ENCODE measurements at regions not wholly inside any gene's neighbourhood (a gene's known extent, or its start where the extent isn't known, plus 50 kb on each side); places are given as distances from the start of the nearest gene placed in this dataset.
A peak's percentile ranks its signal among the peaks of the same experiment; 100 is the strongest.

GRCh38 chr1:220356981-220357850 lies 85.0 kb upstream of the RAB3GAP2 start:
- no peaks in the 10 kb centered on the region for H3K79me2 ChIP-seq (ENCODE audit: control insufficient read depth, insufficient read depth, low read length)

GRCh38 chr1:220353229-220354012 lies 81.2 kb upstream of the RAB3GAP2 start:
- no peak overlapping the region for H2AFZ ChIP-seq (ENCODE audit: control insufficient read depth, low read length)
- no peaks in the 10 kb centered on the region for H3K36me3 ChIP-seq (ENCODE audit: control insufficient read depth in 2 of 2, extremely low read depth in 1 of 2, insufficient read depth in 2 of 2, low read length in 2 of 2)
- H3K4me2 ChIP-seq (ENCODE audit: control insufficient read depth, extremely low read depth, insufficient read depth, low read depth, low read length) = no peak overlapping the region
- H3K27me3 ChIP-seq (ENCODE audit: control insufficient read depth, extremely low read depth, insufficient read depth, low read length) = no peaks in the 10 kb centered on the region
- no peaks in the 10 kb centered on the region for H4K20me1 ChIP-seq (ENCODE audit: control insufficient read depth, extremely low read depth, insufficient read depth, low read length)
- no peak for FAIRE-seq
- dilution Hi-C loops (cut with MboI; ENCODE audit: extremely low pct_ligation_motif_present, low sequenced_read_pairs) = no loop called here
- no peaks in the 10 kb centered on the region for H3K79me2 ChIP-seq (ENCODE audit: control insufficient read depth, insufficient read depth, low read length)
- no peaks in the 10 kb centered on the region for H3K9me1 ChIP-seq (ENCODE audit: control insufficient read depth, extremely low read depth, insufficient read depth, low read length)
- no peak overlapping the region for H3K4me3 ChIP-seq (ENCODE audit: control insufficient read depth in 2 of 3, extremely low read depth in 1 of 3, insufficient read depth in 2 of 3, low read depth in 1 of 3, low read length in 3 of 3)
- peak in 2 of 3 experiments; percentile 2 to 19 for TF ChIP-seq CTCF (optimal IDR thresholded peaks at IDR 0.05 in 1 of 3, IDR thresholded peaks at IDR 0.05 in 1 of 3, conservative IDR thresholded peaks at IDR 0.05 in 1 of 3; ENCODE audit: extremely low read depth in 1 of 3, insufficient read depth in 2 of 3, low read length in 3 of 3)
- no peak for TF ChIP-seq EZH2 (IDR thresholded peaks at IDR 0.05; ENCODE audit: low read length)
- no peak for DNase-seq (ENCODE audit: low read depth, low spot score)
- H3K27ac ChIP-seq (ENCODE audit: control insufficient read depth, insufficient read depth, low read length) = no peak overlapping the region
- H3K9ac ChIP-seq (ENCODE audit: control insufficient read depth, extremely low read depth, insufficient read depth, low read length) = no peak overlapping the region
- no peaks in the 10 kb centered on the region for H3K9me3 ChIP-seq (ENCODE audit: control insufficient read depth, low read depth, low read length)
- no peaks in the 10 kb centered on the region for H3K4me1 ChIP-seq (ENCODE audit: control insufficient read depth, extremely low read depth, insufficient read depth, low read length)

More at GRCh38 chr1:220356981-220357850, 85.0 kb upstream of the RAB3GAP2 start:
- TF ChIP-seq CTCF (optimal IDR thresholded peaks at IDR 0.05 in 1 of 3, IDR thresholded peaks at IDR 0.05 in 1 of 3, conservative IDR thresholded peaks at IDR 0.05 in 1 of 3; ENCODE audit: extremely low read depth in 1 of 3, insufficient read depth in 2 of 3, low read length in 3 of 3) (no peak), EZH2 (IDR thresholded peaks at IDR 0.05; ENCODE audit: low read length) (no peak)
- FAIRE-seq (no peak), DNase-seq (ENCODE audit: low read depth, low spot score) (no peak)
- H3K27me3 ChIP-seq (ENCODE audit: control insufficient read depth, extremely low read depth, insufficient read depth, low read length) = no peaks in the 10 kb centered on the region
- H3K9me1 ChIP-seq (ENCODE audit: control insufficient read depth, extremely low read depth, insufficient read depth, low read length) = no peaks in the 10 kb centered on the region
- no peak overlapping the region for H2AFZ ChIP-seq (ENCODE audit: control insufficient read depth, low read length)
- H3K4me3 ChIP-seq (ENCODE audit: control insufficient read depth in 2 of 3, extremely low read depth in 1 of 3, insufficient read depth in 2 of 3, low read depth in 1 of 3, low read length in 3 of 3) = no peak overlapping the region
- dilution Hi-C loops (cut with MboI; ENCODE audit: extremely low pct_ligation_motif_present, low sequenced_read_pairs) = no loop called here
- no peaks in the 10 kb centered on the region for H3K36me3 ChIP-seq (ENCODE audit: control insufficient read depth in 2 of 2, extremely low read depth in 1 of 2, insufficient read depth in 2 of 2, low read length in 2 of 2)
- H3K4me2 ChIP-seq (ENCODE audit: control insufficient read depth, extremely low read depth, insufficient read depth, low read depth, low read length) = no peak overlapping the region
- H3K9me3 ChIP-seq (ENCODE audit: control insufficient read depth, low read depth, low read length) = no peaks in the 10 kb centered on the region
- H3K4me1 ChIP-seq (ENCODE audit: control insufficient read depth, extremely low read depth, insufficient read depth, low read length) = no peaks in the 10 kb centered on the region
- H3K9ac ChIP-seq (ENCODE audit: control insufficient read depth, extremely low read depth, insufficient read depth, low read length) = no peak overlapping the region
- no peak overlapping the region for H3K27ac ChIP-seq (ENCODE audit: control insufficient read depth, insufficient read depth, low read length)
- no peaks in the 10 kb centered on the region for H4K20me1 ChIP-seq (ENCODE audit: control insufficient read depth, extremely low read depth, insufficient read depth, low read length)
